HL-60 (cell line): ENCODE measurements at regions not wholly inside any gene's neighbourhood (a gene's known extent, or its start where the extent isn't known, plus 50 kb on each side); places are given as distances from the start of the nearest gene placed in this dataset.

ENCODE experiments used
- DNase-seq, 2 experiments: peaks; one replicate each; pipeline ENCODE4 v3.0.0-alpha.2; 2010 to 2020; ENCODE audit warnings: low read depth in 1 of 2, low spot score in 1 of 2
- H3K27ac ChIP-seq: fragments of 250-450 bp; sonication (Bioruptor Pico); replicated peaks from 2 replicates; pipeline ENCODE4 v1.5.1; 2020; ENCODE audit warnings: mild to moderate bottlenecking, moderate library complexity
- H3K27me3 ChIP-seq: fragments of 250-450 bp; sonication (Bioruptor Pico); 2 replicates; pipeline ENCODE4 v1.5.1; 2021; ENCODE audit warnings: mild to moderate bottlenecking, moderate library complexity; ENCODE audit not compliant: insufficient read depth, poor library complexity, severe bottlenecking
- H3K4me3 ChIP-seq: replicated peaks from 2 replicates; pipeline ENCODE4 v1.5.1; 2011; ENCODE audit warnings: mild to moderate bottlenecking, control low read depth, low read length; ENCODE audit not compliant: insufficient read depth
- CTCF ChIP-seq: IDR thresholded peaks from one replicate; pipeline ENCODE4 v1.5.1; 2011; ENCODE audit warnings: low read length, control low read depth, inconsistent platforms; ENCODE audit not compliant: insufficient read depth
- GABPA ChIP-seq: IDR thresholded peaks from 2 replicates; pipeline ENCODE4 v1.6.1; 2012; ENCODE audit warnings: low read depth
- POLR2AphosphoS5 ChIP-seq: IDR thresholded peaks from 2 replicates; pipeline ENCODE4 v1.6.1; 2012; ENCODE audit warnings: low read depth
- REST ChIP-seq: IDR thresholded peaks from 2 replicates; pipeline ENCODE4 v1.6.1; 2012; ENCODE audit warnings: low read depth; ENCODE audit not compliant: insufficient replicate concordance
- SPI1 ChIP-seq: IDR thresholded peaks from 2 replicates; pipeline ENCODE4 v1.6.1; 2012; ENCODE audit warnings: low read depth, mild to moderate bottlenecking, borderline replicate concordance

GRCh38 chr5:87653242-87653641 lies 240.5 kb upstream of the CCNH start:
- no peak for DNase-seq
- no peak overlapping the region for H3K4me3 ChIP-seq
- H3K27me3 ChIP-seq: no peaks in the 10 kb centered on the region
- no peak for TF ChIP-seq REST
- no peak for TF ChIP-seq GABPA
- no peak for TF ChIP-seq SPI1
- TF ChIP-seq CTCF: no peak
- no peak for TF ChIP-seq POLR2AphosphoS5
- no peak overlapping the region for H3K27ac ChIP-seq

- H3K27ac ChIP-seq: no peak overlapping the region
- no peak overlapping the region for H3K4me3 ChIP-seq
- TF ChIP-seq CTCF (no peak), GABPA (no peak), SPI1 (no peak)
- no peak for DNase-seq
- no peaks in the 10 kb centered on the region for H3K27me3 ChIP-seq
Observed at GRCh38 chr5:87650284-87650683, 237.6 kb upstream of the CCNH start.

- no peak for TF ChIP-seq SPI1
- no peak for TF ChIP-seq POLR2AphosphoS5
- no peak for TF ChIP-seq CTCF
- TF ChIP-seq REST: no peak
- TF ChIP-seq GABPA: no peak
- DNase-seq: no peak
Observed at GRCh38 chr5:87649455-87649854, 236.7 kb upstream of the CCNH start.

GRCh38 chr5:87645224-87645623 lies 232.5 kb upstream of the CCNH start:
- Histone ChIP-seq H3K4me3 (no peak overlapping the region), H3K27ac (no peak overlapping the region), H3K27me3 (no peaks in the 10 kb centered on the region)
- TF ChIP-seq REST (no peak), CTCF (no peak), GABPA (no peak), SPI1 (no peak), POLR2AphosphoS5 (no peak)
- DNase-seq: no peak

More at GRCh38 chr5:87649455-87649854, 236.7 kb upstream of the CCNH start:
- Histone ChIP-seq H3K27me3 (no peaks in the 10 kb centered on the region), H3K4me3 (no peak overlapping the region), H3K27ac (no peak overlapping the region)
